ENCODE measurements at regions not wholly inside any gene's neighbourhood (a gene's known extent, or its start where the extent isn't known, plus 50 kb on each side); places are given as distances from the start of the nearest gene placed in this dataset.

GRCh38 chr9:130768265-130768664 lies 66.8 kb upstream of the ABL1 start:
- ChIA-PET CTCF (no interaction called here), POLR2A (no interaction called here)
- ATAC-seq (no peak), DNase-seq (ENCODE audit: low read depth, low spot score) (no peak)
- Histone ChIP-seq H3K4me3 (ENCODE audit: low read depth in 2 of 2, low read length in 2 of 2) (no peak overlapping the region), H3K9me3 (ENCODE audit: control insufficient read depth, insufficient read depth, low read depth, low read length) (no peaks in the 10 kb centered on the region), H3K27me3 (ENCODE audit: control insufficient read depth, insufficient read depth, low read length) (no peaks in the 10 kb centered on the region), H3K36me3 (ENCODE audit: control insufficient read depth, insufficient read depth, low read length) (no peaks in the 10 kb centered on the region), H3K27ac (ENCODE audit: low read length) (no peak overlapping the region), H3K4me1 (ENCODE audit: control insufficient read depth, insufficient read depth, low read length) (peaks cover 10% of the 10 kb centered on the region; the same call in 1 of the 2 replicates)
- no peak for TF ChIP-seq CTCF (IDR thresholded peaks at IDR 0.05)
- intact Hi-C loops (cut with micrococcal nuclease; ENCODE audit: unreplicated experiment) = no loop called here
- no TSS peak for BruUV-seq (replicated peaks)
- in situ Hi-C loops (cut with HindIII; ENCODE audit: low pct_unique_long_range_greater_than_20kb, low sequenced_read_pairs) = no loop called here

- Histone ChIP-seq H3K4me3 (ENCODE audit: low read depth in 2 of 2, low read length in 2 of 2) (no peak overlapping the region), H3K36me3 (ENCODE audit: control insufficient read depth, insufficient read depth, low read length) (no peaks in the 10 kb centered on the region), H3K4me1 (ENCODE audit: control insufficient read depth, insufficient read depth, low read length) (peaks cover 10% of the 10 kb centered on the region; the same call in 1 of the 2 replicates), H3K9me3 (ENCODE audit: control insufficient read depth, insufficient read depth, low read depth, low read length) (no peaks in the 10 kb centered on the region), H3K27me3 (ENCODE audit: control insufficient read depth, insufficient read depth, low read length) (no peaks in the 10 kb centered on the region), H3K27ac (ENCODE audit: low read length) (no peak overlapping the region)
- TF ChIP-seq SIN3A (IDR thresholded peaks at IDR 0.05; ENCODE audit: borderline replicate concordance, insufficient read depth, low read depth, low read length) = no peak
- no peak for TF ChIP-seq REST (IDR thresholded peaks at IDR 0.05; ENCODE audit: insufficient read depth in 1 of 2, low read depth in 2 of 2, low read length in 1 of 2)
- no peak for TF ChIP-seq POLR2AphosphoS5 (IDR thresholded peaks at IDR 0.05; ENCODE audit: low read depth, low read length)
- no peak for TF ChIP-seq TCF7L2 (IDR thresholded peaks at IDR 0.05; ENCODE audit: low read depth, low read length)
- in situ Hi-C loops (cut with HindIII; ENCODE audit: low pct_unique_long_range_greater_than_20kb, low sequenced_read_pairs) = no loop called here
- ATAC-seq = no peak
- DNase-seq (ENCODE audit: low read depth, low spot score) = no peak
- POLR2A ChIA-PET = no interaction called here
- CTCF ChIA-PET = interaction anchor here (0.7 kb wide), 1 partner anchor 87 kb away, joined by 7 read pairs; no protein-coding TSS in a partner anchor
- intact Hi-C loops (cut with micrococcal nuclease; ENCODE audit: unreplicated experiment) = no loop called here
- BruUV-seq (replicated peaks) = no TSS peak
Measured at GRCh38 chr9:130768891-130769403, 66.1 kb upstream of the ABL1 start.

- H3K9me3 ChIP-seq (ENCODE audit: control insufficient read depth, insufficient read depth, low read depth, low read length) = peaks cover 9% of the 10 kb centered on the region
- ChIA-PET CTCF (no interaction called here), POLR2A (no interaction called here)
- in situ Hi-C loops (cut with HindIII; ENCODE audit: low pct_unique_long_range_greater_than_20kb, low sequenced_read_pairs) = no loop called here
- H3K27me3 ChIP-seq (ENCODE audit: control insufficient read depth, insufficient read depth, low read length) = no peaks in the 10 kb centered on the region
- H3K36me3 ChIP-seq (ENCODE audit: control insufficient read depth, insufficient read depth, low read length) = no peaks in the 10 kb centered on the region
- TF ChIP-seq TCF7L2 (IDR thresholded peaks at IDR 0.05; ENCODE audit: low read depth, low read length) (no peak), POLR2AphosphoS5 (IDR thresholded peaks at IDR 0.05; ENCODE audit: low read depth, low read length) (no peak), REST (IDR thresholded peaks at IDR 0.05; ENCODE audit: insufficient read depth in 1 of 2, low read depth in 2 of 2, low read length in 1 of 2) (no peak), SIN3A (IDR thresholded peaks at IDR 0.05; ENCODE audit: borderline replicate concordance, insufficient read depth, low read depth, low read length) (no peak), CTCF (IDR thresholded peaks at IDR 0.05) (no peak)
- intact Hi-C loops (cut with micrococcal nuclease; ENCODE audit: unreplicated experiment) = loop anchor here (2.0 kb wide), 1 partner anchor 93 kb away; no protein-coding TSS in a partner anchor
- BruUV-seq (replicated peaks) = no TSS peak
- peaks cover 10% of the 10 kb centered on the region; the same call in 1 of the 2 replicates for H3K4me1 ChIP-seq (ENCODE audit: control insufficient read depth, insufficient read depth, low read length)
- no peak overlapping the region for H3K27ac ChIP-seq (ENCODE audit: low read length)
- H3K4me3 ChIP-seq (ENCODE audit: low read depth in 2 of 2, low read length in 2 of 2) = no peak overlapping the region
- DNase-seq (ENCODE audit: low read depth, low spot score) (no peak), ATAC-seq (no peak)
Measured at GRCh38 chr9:130770093-130770492, 65.0 kb upstream of the ABL1 start.

Measured in Panc1 (cell line).